ENCODE measurements at regions not wholly inside any gene's neighbourhood (a gene's known extent, or its start where the extent isn't known, plus 50 kb on each side); places are given as distances from the start of the nearest gene placed in this dataset.

DNA sequence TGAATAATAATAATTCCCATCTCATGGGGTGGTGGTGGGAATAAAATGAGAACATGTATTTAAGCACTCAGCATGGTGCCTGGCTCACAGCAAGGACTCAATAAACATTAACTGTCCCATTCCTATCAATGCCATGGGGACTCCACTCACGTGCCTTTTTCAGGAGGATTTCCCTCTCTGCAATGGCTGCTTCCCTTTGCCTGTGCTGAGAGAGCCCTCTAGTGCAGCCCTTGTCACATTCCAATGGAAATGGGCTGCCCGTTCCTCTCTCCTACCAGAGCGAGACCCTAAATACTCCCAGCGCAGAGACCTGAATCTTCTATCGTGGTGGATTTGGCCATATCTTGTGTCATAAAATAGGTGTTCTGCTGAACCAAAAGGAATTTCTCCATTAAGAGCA is 621.5 kb upstream of the B3GAT1 start:
- TF ChIP-seq CTCF (IDR thresholded peaks at IDR 0.05) (no peak), POLR2AphosphoS5 (IDR thresholded peaks at IDR 0.05) (no peak)

Measured in sigmoid colon (tissue), 4 donors.